ENCODE measurements at regions not wholly inside any gene's neighbourhood (a gene's known extent, or its start where the extent isn't known, plus 50 kb on each side); places are given as distances from the start of the nearest gene placed in this dataset.

DNA sequence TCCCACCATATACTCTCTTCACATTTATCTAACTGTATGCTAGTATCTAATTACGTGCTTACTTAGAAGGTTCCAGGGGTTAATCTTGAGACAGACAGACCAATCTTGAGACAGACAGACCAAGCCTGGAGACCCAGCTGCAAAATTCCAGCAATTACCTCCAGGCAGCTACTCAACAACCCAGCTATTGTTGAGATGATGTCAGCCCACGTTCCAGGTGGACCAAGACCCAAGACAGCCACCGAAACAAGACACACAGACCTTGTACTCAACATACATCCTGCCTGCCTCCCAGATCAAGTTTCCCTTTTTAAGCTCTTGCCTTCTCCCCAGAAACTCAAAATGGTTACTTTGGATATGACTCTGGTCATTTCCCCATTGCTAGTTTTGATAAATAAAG, 64.9 kb upstream of the VASH1 start:
- DNase-seq (ENCODE audit: low read depth): no peak
- H3K4me3 ChIP-seq (ENCODE audit: low read depth, low read length): no peak overlapping the region
- TF ChIP-seq, protein P1, sequence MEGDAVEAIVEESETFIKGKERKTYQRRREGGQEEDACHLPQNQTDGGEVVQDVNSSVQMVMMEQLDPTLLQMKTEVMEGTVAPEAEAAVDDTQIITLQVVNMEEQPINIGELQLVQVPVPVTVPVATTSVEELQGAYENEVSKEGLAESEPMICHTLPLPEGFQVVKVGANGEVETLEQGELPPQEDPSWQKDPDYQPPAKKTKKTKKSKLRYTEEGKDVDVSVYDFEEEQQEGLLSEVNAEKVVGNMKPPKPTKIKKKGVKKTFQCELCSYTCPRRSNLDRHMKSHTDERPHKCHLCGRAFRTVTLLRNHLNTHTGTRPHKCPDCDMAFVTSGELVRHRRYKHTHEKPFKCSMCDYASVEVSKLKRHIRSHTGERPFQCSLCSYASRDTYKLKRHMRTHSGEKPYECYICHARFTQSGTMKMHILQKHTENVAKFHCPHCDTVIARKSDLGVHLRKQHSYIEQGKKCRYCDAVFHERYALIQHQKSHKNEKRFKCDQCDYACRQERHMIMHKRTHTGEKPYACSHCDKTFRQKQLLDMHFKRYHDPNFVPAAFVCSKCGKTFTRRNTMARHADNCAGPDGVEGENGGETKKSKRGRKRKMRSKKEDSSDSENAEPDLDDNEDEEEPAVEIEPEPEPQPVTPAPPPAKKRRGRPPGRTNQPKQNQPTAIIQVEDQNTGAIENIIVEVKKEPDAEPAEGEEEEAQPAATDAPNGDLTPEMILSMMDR (conservative IDR thresholded peaks at IDR 0.05; ENCODE audit: low read depth, low read length): no peak

DNA sequence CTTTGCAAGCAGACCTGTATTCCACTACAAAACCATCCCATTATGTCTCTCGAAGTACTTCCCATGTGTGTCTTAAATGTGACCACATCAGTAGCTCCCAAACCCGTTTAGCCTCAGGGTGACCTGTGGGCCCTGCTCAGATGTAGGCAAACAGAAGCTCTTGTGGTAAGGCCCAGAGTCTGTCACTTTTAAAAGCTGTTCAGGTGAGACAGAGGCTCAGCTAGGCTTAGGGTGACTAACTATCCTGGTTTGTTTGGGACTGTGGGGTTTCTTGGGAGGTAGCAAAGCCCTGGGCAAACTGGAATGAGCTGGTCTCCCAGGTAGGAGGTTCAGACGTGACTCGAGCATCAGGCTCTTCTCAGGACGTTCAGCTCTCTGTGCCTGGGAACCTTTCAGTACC, 64.5 kb upstream of the VASH1 start:
- TF ChIP-seq, protein P1 (conservative IDR thresholded peaks at IDR 0.05; ENCODE audit: low read depth, low read length): no peak
- DNase-seq (ENCODE audit: low read depth): no peak

DNA sequence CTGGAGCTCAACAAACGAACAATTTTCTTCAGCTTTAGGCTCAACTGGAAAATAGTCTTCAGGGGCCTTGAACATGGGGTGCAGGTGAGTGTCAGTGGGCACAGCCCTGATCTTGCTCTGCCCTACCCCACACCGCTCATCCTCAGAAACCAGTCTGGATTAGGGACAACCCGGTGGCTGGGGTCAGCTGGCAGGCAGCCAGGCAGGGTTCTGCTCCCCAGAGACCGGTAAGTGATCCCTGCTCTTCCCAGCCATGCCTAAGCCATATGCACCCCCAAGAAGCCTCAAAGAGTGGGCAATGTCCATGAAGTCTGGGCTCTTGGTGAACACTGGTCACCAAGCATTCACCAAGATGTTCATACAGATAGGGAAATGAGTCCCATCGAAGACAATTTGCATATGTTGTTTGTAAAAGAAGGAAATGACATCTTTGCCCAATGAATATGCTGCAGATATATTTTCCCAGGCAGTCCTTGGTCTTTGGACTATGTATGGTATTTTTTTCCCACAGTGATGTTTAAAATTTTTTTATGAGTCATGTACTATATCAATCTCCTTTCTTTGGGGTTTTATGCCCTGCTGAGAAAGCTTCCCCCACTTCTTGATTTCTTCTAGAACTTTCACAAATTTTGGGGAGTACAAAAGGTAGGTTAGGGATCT, 63.9 kb upstream of the VASH1 start:
- H3K4me3 ChIP-seq (ENCODE audit: low read depth, low read length): no peak overlapping the region
- DNase-seq (ENCODE audit: low read depth): no peak
- TF ChIP-seq, protein P1 (conservative IDR thresholded peaks at IDR 0.05; ENCODE audit: low read depth, low read length): no peak

More for the DNA sequence above, 64.5 kb upstream of the VASH1 start:
- H3K4me3 ChIP-seq (ENCODE audit: low read depth, low read length): no peak overlapping the region

DNA sequence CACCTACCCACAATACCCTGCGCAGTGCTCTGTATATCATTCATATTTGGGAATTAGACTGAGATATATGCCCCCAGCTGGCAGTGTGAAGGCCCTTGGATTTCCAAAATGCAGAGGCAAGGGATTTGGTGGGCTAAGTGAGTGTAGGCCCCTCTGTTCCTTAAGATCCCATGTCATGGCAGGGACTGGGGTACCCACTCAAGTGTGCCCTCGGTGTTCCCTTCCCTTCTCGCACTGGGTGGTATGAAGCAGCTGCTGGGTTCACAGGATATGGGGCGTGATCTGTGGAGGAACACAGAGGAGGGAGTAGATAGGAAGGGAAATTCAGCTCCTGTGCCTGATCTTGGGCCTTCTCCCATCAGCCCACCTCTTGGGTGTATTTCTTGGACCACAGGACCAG, 63.1 kb upstream of the VASH1 start:
- no peak for DNase-seq (ENCODE audit: low read depth)
- TF ChIP-seq, protein P1 (conservative IDR thresholded peaks at IDR 0.05; ENCODE audit: low read depth, low read length): no peak
- H3K4me3 ChIP-seq (ENCODE audit: low read depth, low read length): no peak overlapping the region

DNA sequence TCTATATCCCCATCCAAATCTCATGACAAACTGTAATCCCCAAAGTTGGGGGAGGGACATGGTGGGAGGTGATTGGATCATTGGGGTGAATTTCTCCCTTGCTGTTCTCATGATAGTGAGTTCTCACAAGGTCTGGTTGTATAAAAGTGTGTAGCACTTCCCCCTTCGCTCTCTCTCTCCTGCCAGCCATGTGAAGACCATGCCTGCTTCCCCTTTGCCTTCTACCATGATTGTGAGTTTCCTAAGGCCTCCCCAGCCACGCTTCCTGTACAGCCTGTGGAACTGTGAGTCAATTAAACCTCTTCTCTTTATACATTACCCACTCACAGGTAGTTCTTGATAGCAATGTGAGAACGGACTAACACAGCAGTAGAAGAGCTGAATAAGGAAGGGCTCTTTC, 62.6 kb upstream of the VASH1 start:
- H3K4me3 ChIP-seq (ENCODE audit: low read depth, low read length): no peak overlapping the region
- DNase-seq (ENCODE audit: low read depth): no peak
- TF ChIP-seq, protein P1 (conservative IDR thresholded peaks at IDR 0.05; ENCODE audit: low read depth, low read length): no peak

DNA sequence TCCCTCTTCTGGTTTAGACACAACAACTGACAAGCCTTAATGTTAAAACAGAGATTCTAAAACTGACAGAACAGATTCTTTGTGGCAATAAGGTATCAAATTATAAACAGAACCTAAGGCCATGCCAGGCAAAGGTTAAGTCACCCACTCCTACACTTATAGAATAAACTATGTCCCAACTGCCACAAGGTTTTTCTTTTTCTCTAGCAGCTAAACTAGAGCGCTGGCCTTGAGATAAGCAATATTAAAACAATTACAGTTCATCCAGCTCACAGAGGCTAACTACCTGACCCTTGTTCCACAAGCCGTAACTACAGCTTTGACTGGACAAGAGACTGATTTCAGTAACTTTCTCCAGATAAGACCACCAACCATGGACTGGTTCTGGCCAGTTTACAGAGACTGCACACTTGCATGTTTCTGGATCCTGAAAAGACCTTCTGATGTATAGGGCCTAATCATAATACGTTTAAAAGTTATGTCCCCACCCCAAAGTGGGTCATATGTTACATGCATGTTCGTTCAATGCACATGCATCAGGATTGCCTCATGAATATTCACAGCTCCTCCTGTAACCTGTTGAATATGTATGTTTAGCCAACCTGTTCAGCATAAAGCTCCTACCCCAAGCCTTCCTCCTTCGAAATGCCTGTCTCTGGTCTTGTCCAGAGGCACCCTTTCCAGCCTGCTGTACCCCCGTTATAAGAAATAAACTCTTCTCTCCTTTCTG, 61.9 kb upstream of the VASH1 start:
- no peak for DNase-seq (ENCODE audit: low read depth)
- TF ChIP-seq, protein P1 (conservative IDR thresholded peaks at IDR 0.05; ENCODE audit: low read depth, low read length): no peak
- H3K4me3 ChIP-seq (ENCODE audit: low read depth, low read length): no peak overlapping the region

Measured in choroid plexus epithelial cell (primary cell).